Left cardiac atrium (tissue), 4 donors: ENCODE measurements at regions not wholly inside any gene's neighbourhood (a gene's known extent, or its start where the extent isn't known, plus 50 kb on each side); places are given as distances from the start of the nearest gene placed in this dataset.

Experiments
- ATAC-seq, 2 donors: fragments of 200-7000 bp; cut with Tn5 transposase; one replicate each; pipeline ENCODE4 v1.9.1; 2020; ENCODE audit warnings: mild to moderate bottlenecking in 2 of 2, moderate library complexity in 2 of 2
- DNase-seq: peaks from one replicate; pipeline ENCODE4 v3.0.0-alpha.2; 2020
- intact Hi-C, 2 donors: fragments of 100-400 bp; cut with DNase I; formaldehyde crosslinking; loops; one replicate each; pipeline versions ENCODE4 v1.14.1 to v1.15.1; 2022 to 2023
- donor health status: DM: no; HTN: yes; CAD: no.
- donor health status: DM: no; HTN: yes; CAD: no; lungs with severe emphysema.
- donor health status: DM: yes; HTN: yes; CAD: no.
- donor health status: Dilated cardiomyopathy.

DNA sequence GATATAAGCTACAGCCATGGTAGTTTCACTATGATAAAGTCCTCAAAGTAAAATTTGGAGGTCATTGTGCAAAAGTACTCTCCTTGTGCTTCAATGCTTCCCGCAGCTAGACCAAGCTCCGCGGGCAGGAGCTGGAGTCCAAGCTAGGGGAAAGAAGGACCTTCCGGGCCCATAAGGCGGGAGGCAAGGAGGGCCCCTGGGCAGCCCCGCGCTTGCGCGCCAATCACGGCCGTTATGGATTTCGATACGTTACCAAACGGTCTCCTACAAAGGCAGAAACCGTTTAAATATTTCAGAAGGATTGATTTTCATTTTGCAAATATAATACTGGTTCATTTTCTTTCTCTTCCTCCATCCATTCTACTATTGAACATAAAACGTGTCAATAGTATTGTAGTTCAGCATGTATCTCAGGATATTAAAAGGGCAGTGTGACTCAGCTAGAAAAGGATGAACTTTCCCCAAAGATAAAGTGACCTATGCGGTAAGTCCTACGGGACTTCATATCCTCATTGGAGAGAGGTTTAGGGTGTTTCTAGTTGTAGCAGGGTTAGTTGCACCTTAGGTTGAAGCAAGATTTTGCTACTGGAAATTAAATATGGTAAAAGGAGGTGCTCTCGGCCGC, 128.0 kb downstream of the KIF20B start:
- DNase-seq = no peak
- intact Hi-C loops = no loop called here
- no peak for ATAC-seq

DNA sequence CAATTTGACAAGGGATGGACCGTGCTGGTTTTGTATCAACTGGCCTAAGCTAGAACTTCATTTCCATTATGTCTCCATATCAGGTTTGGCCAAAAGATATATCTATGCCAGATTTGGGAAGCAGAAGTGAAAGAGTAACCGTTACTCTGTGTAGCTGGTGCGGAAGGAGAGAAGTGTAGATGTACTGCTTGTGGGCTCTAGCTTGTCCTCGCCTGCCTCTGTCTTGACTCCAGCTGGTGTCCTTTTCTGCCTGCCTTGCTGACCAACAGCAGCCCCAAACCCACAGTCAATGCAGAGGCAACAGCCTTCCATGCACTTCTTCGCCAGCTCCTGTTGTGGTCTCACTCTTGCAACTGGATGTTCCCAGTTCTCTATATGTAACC, 128.5 kb downstream of the KIF20B start:
- intact Hi-C loops = no loop called here
- no peak for DNase-seq
- ATAC-seq = no peak

DNA sequence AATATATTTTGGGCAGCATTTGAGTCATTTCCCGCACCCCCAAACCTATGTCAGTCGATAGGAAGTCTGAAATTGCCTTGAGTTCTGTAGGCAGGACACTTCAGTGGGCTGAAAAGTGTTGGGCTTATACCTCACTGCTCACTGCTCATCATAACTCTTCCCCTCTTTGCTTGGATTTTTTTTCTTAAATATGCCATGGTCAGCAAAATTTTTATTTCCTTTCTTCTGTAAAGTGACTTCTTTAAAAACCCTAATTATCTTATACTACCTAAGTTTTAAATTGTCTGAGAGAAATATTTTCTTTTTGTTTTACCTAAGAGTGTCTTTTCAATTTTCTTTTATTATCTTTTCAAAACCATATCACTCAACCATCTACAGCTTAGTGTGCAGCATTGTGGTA, 129.2 kb downstream of the KIF20B start:
- ATAC-seq = no peak
- no peak for DNase-seq
- intact Hi-C loops = no loop called here

DNA sequence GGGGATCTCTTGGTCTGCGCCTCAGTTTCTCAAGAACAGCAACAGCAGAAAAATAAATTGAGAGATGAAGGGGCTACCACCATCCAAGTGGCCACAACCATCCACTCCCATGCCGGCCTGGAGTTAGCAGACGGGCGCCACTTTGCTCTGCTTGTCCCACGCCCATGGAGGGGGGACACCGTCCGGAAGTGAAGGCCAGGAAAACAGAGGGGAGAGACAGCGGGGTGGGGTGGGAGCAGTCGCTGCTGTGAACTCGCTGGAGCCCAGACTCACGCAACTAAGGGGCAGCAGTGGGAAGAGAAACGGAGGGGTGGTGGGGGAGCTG, 135.4 kb downstream of the KIF20B start:
- intact Hi-C loops = no loop called here
- DNase-seq (no peak), ATAC-seq (peak in 1 of 2 donors; percentile 30)

DNA sequence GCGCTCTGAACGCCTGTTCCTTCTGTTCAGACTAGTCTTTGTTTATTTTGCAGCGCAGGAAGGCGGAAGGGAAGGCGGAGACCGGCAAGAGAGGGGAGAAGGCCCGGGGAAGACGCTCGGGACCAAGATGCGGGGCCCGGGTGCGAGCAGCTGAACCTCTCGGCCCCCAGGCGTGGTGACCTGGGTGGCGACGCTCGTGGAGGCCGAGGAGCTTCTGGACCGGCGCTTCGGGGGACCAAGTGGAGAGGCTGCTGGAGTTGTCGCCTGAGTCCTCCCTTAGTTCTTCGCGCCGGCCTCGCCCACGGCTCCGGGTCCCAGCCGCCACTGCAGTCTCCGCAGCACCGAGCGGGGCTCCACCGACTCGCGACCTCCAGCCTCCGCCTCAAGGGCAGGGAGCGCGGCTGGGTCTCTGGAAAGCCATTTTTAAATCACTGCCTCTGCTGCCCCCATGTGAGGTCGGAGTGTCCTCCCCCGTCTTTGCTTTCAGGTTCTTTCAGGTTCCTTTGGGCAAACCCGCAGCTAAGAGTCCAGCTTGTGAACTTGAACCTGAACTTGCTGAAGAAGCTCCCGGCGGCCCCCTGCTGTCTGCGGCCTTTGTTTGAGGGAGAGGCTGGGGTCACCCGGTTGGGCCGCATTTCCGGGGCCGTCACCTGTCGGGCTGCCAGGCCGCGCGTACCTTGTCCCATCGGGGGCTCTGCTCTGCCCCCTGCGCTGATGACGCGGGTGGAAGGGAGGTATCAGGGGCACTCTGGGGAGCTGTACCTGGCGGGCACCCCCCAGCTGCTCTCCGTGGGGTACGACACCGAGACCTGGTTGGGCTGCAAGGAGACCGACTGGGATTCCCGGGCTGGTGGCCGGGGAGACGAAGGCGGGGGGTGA, 136.0 kb downstream of the KIF20B start:
- intact Hi-C loops = no loop called here
- peak; percentile 47 to 78 for ATAC-seq

DNA sequence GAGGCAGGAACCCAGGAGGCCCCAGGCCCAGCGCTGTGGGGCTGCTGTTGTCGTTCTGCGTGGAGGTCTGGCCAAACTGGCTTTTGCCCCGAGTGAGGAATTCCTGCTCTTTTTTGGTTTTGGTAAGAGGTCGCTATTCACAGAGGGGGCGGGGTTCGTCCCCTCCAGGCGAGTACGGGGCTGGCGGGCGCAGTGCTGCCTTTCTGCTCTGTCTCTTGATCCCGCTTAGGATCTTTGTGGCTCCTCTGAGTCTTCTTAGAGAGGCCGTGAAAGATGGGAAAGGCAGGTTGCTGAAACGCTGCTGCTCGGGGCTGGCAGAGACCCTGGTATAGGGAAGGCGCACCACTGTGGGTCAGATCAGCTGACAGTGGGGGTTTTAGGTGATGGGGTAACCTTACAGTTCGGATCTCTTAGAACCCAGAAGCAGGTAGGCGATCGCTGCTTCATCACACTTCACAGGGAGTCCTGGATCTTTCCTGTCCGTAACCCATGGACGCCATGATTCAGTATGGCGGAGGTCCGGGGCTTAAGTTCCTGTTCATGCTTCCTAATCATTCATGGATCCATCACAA, 136.7 kb downstream of the KIF20B start:
- ATAC-seq (no peak), DNase-seq (no peak)
- intact Hi-C loops = no loop called here

More for the DNA sequence above, 136.0 kb downstream of the KIF20B start:
- DNase-seq = peak; percentile 27

DNA sequence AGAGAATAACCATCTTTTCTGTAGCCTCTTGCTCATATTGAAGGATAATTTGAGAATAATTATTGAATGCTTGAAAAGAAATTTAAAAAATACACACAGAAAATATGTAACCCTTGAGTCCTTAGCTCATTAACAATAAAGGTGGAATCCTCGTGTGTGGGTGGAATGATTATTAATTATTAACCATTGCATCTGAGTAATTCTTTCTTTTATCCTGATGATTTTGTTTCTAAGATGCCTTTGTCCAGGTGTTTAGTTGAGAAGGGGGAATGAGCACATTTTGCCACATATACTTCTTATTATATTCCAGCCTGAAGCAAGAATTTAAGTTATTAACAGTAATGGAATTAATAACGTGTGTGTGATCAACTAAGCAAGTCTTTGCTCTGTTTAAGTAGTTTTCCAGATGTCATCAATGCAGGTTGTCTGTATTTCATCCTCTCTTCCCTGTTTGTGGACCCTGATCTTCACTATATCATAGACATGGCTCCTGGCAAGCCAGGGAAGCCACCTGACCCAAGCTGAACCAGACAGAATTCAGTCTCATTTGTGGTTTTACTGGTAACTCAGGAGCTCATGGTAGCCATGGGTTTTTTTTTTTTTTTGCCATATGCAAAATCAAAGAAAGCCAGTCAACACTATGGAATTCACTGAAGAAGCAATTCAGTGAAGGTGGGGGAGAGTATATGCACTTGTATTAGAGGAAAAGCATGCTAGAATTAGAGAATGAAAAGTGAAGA, 144.3 kb downstream of the KIF20B start:
- DNase-seq (no peak), ATAC-seq (no peak)
- intact Hi-C loops = no loop called here

DNA sequence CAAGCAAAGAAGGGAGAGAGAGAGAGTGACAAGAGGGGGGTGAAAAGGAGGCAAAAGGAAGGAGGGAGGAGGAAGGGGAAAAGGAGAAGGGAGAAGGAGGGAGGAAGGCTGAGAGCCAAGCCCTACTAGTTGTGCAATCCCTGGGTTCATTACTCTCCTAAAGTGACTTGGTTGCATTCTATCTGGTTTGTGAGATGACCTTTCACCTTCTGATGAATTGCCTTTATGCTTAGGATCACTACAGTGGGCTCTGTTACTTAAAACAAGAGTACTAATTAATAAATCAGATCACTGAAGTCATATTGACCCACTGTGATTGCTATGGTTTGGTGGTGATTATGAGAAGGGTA, 144.9 kb downstream of the KIF20B start:
- intact Hi-C loops = no loop called here
- ATAC-seq = no peak
- no peak for DNase-seq

DNA sequence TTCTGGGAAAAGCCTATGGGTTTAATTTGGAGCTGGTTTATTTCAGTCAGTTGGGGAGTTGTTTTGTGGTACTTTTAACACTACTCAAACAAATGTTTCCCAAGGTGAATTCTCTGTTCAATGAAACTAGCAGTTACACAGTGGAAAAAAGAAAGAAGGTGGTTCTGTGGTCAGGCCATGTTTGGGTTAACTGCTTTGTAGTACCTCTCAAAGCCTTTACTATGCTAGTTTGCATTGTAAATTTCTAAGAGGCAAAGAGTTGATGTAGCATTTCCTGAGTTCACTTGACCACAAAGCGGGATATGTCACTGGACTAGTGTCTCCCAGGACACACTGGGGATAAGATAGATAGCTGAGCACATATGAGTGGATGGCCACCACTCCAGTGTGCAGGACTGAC, 145.4 kb downstream of the KIF20B start:
- DNase-seq = no peak
- intact Hi-C loops = no loop called here
- ATAC-seq = no peak

DNA sequence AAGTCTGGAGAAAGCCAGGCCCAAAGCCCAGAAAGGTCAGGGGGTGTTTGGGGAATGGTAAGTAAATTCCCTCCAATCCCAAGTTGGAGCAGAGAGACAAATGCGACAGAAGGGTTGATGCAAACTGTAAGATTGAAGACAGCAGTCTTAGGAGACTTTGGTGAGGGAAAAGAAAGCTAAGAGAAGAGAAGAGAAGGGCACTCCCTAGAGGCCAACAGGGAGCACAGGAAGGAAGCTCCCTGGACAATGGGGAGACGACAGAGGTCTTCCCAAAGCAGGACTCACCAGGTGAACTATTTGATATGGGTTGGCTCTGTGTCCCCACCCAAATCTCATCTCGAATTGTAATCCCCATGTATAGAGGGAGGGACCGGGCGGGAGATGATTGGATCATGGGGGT, 151.5 kb downstream of the KIF20B start:
- DNase-seq = no peak
- intact Hi-C loops = no loop called here
- ATAC-seq = no peak

DNA sequence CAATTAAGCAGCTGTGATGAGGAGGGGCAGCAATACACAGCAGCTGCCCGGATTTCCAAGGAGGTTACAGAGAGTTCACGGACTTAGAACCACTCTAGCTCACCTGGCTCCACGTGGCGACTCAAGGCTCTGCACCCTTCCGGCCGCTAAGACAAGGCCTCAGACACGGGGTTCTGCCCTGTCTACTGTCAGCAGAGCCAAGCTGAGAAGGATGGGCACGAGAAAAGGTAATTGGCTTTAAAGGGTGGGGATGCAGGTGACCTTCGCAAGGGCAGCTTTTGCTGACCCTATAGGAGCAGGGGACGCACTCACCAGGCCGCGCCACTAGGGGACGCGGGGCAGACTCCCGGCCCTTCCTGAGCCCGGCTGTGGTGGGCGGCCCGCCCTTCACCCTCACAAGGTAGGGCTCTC, 152.4 kb downstream of the KIF20B start:
- intact Hi-C loops = no loop called here
- DNase-seq = no peak
- ATAC-seq = no peak

DNA sequence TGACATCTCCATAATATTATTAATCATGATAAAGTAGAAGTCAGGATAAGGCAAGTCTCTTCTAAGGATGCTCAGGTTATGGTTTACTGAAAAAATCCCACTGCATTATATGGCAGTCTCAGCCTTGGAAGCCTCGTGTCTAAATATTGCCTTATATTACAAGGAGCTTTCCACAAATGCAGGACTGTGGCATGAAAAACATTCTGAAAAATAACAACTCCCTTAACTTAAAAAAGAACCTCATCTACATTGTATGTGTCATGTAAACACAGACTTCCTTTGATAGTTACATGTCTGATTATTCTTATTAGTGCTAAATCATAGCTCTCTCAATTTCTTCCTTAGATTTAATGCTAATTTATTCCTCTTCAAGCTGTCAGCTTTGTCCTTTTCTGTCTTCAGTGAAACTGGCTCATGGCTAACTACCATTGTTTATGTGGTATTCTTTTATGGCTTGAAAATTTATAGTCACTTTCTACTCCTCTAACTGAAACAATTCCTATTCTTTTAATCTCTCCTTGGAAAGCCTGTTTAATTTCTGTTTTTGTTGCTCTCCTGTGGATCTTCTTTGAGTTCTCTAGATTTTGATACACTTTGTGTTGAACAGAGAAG, 156.1 kb downstream of the KIF20B start:
- no peak for ATAC-seq

DNA sequence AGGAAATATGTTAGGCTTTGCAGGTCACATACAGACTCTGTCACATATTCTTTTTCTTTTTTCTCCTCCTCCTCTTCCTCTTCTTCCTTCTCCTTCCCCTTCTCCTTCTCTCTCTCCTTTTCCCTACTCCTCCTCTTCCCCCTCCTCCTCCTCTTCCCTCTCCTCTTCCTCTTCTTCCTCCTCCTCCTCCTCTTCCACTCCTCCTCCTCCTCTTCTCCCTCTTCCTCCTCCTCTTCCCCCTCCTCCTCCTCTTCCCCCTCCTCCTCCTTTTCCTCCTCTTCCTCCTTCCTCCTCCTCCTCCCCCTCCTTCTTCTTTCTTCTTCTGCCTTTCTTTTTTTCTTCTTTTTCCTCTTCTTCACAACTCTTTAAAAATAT, 159.8 kb downstream of the KIF20B start:
- no peak for ATAC-seq
- intact Hi-C loops = no loop called here
- no peak for DNase-seq

More for the DNA sequence above, 156.1 kb downstream of the KIF20B start:
- no peak for DNase-seq
- intact Hi-C loops = no loop called here

DNA sequence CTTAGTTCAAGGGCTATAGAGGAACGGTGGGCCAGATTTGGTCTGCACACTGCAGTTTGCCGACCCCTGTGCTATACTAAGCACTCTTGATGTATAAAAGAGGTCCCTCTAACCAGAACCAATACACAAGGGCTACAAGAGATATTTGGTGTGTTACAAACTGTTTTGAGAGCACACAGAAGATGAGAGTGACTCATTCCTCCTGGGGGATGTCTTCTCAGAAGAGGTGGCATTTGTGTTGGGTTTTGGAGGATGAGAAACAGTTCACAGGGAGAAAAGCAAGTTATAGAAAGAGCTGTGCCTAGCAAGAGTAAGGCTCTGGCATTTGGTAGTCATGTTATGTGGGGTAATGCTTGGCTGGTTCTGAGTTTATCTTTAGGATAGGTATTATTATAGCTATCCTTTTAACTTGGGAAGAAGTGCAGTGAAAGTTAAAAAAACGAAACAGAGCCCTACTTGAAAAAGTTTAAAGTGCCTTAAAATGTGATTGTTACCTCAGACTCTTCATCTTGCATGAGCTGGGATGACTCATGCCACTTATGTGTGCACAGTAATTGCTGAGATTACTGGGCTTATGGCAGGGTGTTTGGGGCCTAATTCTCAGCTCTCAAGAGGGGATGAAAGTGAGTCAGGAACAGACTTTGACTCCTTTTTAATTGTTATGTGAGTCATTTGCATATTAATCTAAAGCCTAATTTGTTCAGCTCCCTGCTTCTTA, 160.4 kb downstream of the KIF20B start:
- intact Hi-C loops = no loop called here
- DNase-seq (no peak), ATAC-seq (peak in 1 of 2 donors; percentile 54)

DNA sequence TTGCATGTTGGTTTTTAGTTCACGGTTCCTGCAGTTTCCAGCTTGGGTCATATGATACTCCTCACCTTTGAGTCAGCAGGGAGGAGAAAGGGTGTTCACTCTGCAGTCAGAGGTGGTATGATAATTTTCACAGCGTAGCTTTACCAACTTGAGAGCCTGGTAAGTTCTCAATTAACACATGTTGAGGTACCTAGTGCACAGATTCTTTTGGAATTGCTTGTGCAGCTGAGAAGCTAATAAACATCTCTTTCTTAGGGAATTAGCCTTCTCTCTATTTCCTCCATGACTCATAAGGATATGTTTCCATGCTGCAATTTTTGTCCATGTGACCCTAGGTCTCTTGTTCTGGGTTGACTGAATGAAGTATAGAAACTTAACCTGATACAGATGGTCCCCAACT, 166.6 kb downstream of the KIF20B start:
- DNase-seq (no peak), ATAC-seq (no peak)
- intact Hi-C loops = no loop called here

DNA sequence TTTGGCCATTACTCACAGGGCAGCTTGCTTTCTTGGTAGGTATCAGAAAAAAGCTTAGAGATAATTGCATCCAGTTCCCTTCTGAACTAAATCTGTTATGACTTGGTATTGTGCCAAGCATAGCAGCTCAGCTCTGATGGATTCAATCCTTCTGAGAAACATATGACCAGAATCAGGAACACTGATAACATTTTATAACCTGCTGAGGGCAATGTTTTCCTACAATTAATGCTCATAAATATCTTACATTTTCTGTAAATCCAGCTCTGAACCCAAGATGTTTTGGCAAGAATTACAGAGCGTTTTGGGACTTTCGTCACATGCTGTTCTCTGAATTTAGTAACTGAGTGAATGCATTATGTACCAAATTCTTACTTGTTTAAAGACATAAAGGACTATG, 167.8 kb downstream of the KIF20B start:
- intact Hi-C loops = no loop called here
- DNase-seq (no peak), ATAC-seq (peak in 1 of 2 donors; percentile 27)

DNA sequence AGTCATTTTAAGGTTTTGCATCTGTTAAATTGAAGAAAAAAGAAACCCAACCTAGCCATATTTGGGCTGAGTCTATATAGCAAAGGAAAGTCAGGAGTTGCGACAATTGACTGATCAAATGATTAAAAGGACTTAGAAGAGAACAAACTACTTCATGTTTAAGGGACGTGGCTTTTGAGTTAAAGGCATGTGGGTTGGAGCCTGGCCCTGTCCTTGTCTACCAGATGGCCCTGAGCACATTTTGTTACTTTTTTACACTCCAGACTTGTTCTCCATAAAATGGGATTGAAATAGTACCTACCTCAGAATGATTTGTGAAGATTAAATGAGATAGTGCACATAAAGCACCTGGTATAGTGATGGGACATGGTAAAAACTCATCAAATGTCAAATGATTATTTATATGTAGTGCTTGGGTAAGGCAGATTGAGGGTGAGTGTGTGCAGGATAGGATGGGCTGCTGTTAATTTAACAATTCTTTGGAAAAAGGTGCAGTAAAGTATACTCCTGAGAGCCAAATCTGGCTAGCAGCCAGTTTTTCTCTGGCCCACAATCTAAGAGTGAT, 168.3 kb downstream of the KIF20B start:
- ATAC-seq = no peak
- DNase-seq = no peak
- intact Hi-C loops = no loop called here

DNA sequence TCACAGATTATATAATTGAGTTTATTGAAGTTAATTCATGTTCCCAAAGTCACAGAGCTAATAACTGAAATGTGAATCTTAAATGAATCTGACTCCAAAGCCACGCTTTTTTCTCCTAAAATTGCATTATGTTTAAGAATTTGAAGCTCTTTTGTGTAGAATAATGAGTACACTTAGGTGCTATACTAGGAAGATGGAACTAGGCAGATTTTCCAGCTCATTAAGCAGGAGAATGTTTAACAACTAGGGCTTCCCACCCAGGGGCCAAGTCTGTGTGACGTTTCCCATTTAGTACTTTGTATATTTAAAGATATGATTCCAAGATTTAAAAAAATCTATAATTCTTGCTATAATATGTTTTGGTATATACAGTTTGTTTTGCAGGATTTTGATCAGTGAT, 169.5 kb downstream of the KIF20B start:
- intact Hi-C loops = no loop called here
- DNase-seq (no peak), ATAC-seq (no peak)

DNA sequence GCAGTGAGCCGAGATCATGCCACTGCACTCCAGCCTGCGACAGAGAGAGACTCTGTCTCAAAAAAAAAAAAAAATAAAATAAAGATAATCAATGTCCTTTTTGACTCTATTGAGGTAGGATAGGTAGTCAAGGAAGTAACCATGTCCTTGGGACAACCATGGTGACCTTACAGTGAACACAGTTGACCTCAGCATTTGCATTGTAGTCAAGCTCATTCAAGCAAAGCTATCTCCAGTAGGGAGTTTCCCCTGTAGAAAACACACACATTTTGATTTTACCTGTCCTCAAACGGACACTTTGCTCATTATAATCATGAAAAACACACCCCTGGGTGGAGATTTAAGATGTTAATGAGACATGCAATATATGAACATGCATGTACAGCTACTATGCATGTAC, 171.7 kb downstream of the KIF20B start:
- intact Hi-C loops = no loop called here
- no peak for DNase-seq
- no peak for ATAC-seq
